ENCODE measurements at regions not wholly inside any gene's neighbourhood (a gene's known extent, or its start where the extent isn't known, plus 50 kb on each side); places are given as distances from the start of the nearest gene placed in this dataset.

- DNase-seq (ENCODE audit: low spot score) (no peak), ATAC-seq (ENCODE audit: insufficient number of reproducible peaks, low FRiP score, low read depth) (no peak)
- no peaks in the 10 kb centered on the region for H3K4me1 ChIP-seq (ENCODE audit: control insufficient read depth in 1 of 2, low read depth in 2 of 2)
- no peak overlapping the region for H3K27ac ChIP-seq
- no peak overlapping the region for H3K4me3 ChIP-seq
- no peaks in the 10 kb centered on the region for H3K36me3 ChIP-seq
- TF ChIP-seq CTCF (IDR thresholded peaks at IDR 0.05), result no peak
- no peaks in the 10 kb centered on the region for H3K9me3 ChIP-seq
- H3K27me3 ChIP-seq (replicated peaks; ENCODE audit: insufficient read depth), result no peaks in the 10 kb centered on the region
These were observed 621.2 kb upstream of the PRMT6 start for GRCh38 chr1:106435269-106435668.

GRCh38 chr1:106439475-106439874 is 617.0 kb upstream of the PRMT6 start:
- no peak overlapping the region for H3K4me3 ChIP-seq
- no peaks in the 10 kb centered on the region for H3K9me3 ChIP-seq
- no peak for TF ChIP-seq CTCF (IDR thresholded peaks at IDR 0.05)
- H3K36me3 ChIP-seq, result no peaks in the 10 kb centered on the region
- DNase-seq (ENCODE audit: low spot score) (no peak), ATAC-seq (ENCODE audit: insufficient number of reproducible peaks, low FRiP score, low read depth) (no peak)
- no peaks in the 10 kb centered on the region for H3K4me1 ChIP-seq (ENCODE audit: control insufficient read depth in 1 of 2, low read depth in 2 of 2)
- no peaks in the 10 kb centered on the region for H3K27me3 ChIP-seq (replicated peaks; ENCODE audit: insufficient read depth)
- H3K27ac ChIP-seq, result no peak overlapping the region

- no peaks in the 10 kb centered on the region for H3K9me3 ChIP-seq
- H3K27me3 ChIP-seq (replicated peaks; ENCODE audit: insufficient read depth), result no peaks in the 10 kb centered on the region
- no peak for ATAC-seq (ENCODE audit: insufficient number of reproducible peaks, low FRiP score, low read depth)
- H3K27ac ChIP-seq, result no peak overlapping the region
- H3K4me3 ChIP-seq, result no peak overlapping the region
- DNase-seq (ENCODE audit: low spot score), result no peak
- H3K4me1 ChIP-seq (ENCODE audit: control insufficient read depth in 1 of 2, low read depth in 2 of 2), result no peaks in the 10 kb centered on the region
- TF ChIP-seq CTCF (IDR thresholded peaks at IDR 0.05), result no peak
- H3K36me3 ChIP-seq, result no peaks in the 10 kb centered on the region
These were observed 609.0 kb upstream of the PRMT6 start for GRCh38 chr1:106447466-106447865.

GRCh38 chr1:106456832-106457231 is 599.6 kb upstream of the PRMT6 start:
- DNase-seq (ENCODE audit: low spot score), result no peak
- Histone ChIP-seq H3K9me3 (no peaks in the 10 kb centered on the region), H3K4me3 (no peak overlapping the region), H3K27ac (no peak overlapping the region), H3K36me3 (no peaks in the 10 kb centered on the region), H3K27me3 (replicated peaks; ENCODE audit: insufficient read depth) (no peaks in the 10 kb centered on the region), H3K4me1 (ENCODE audit: control insufficient read depth in 1 of 2, low read depth in 2 of 2) (no peaks in the 10 kb centered on the region)
- no peak for ATAC-seq (ENCODE audit: insufficient number of reproducible peaks, low FRiP score, low read depth)
- no peak for TF ChIP-seq CTCF (IDR thresholded peaks at IDR 0.05)

- Histone ChIP-seq H3K4me3 (no peak overlapping the region), H3K4me1 (ENCODE audit: control insufficient read depth in 1 of 2, low read depth in 2 of 2) (no peaks in the 10 kb centered on the region), H3K36me3 (no peaks in the 10 kb centered on the region), H3K27me3 (replicated peaks; ENCODE audit: insufficient read depth) (no peaks in the 10 kb centered on the region), H3K9me3 (no peaks in the 10 kb centered on the region), H3K27ac (no peak overlapping the region)
- no peak for DNase-seq (ENCODE audit: low spot score)
- no peak for TF ChIP-seq CTCF (IDR thresholded peaks at IDR 0.05)
- no peak for ATAC-seq (ENCODE audit: insufficient number of reproducible peaks, low FRiP score, low read depth)
These were observed 599.1 kb upstream of the PRMT6 start for GRCh38 chr1:106457368-106457767.

Measured in thoracic aorta (tissue), 2 donors.